PC-3 (cell line): ENCODE measurements at regions not wholly inside any gene's neighbourhood (a gene's known extent, or its start where the extent isn't known, plus 50 kb on each side); places are given as distances from the start of the nearest gene placed in this dataset.
A peak's percentile ranks its signal among the peaks of the same experiment; 100 is the strongest.

Source experiments
- ATAC-seq: fragments of 200-7000 bp; cut with Tn5 transposase; 2 replicates; pipeline ENCODE4 v1.9.1; 2020; ENCODE audit warnings: mild to moderate bottlenecking, moderate library complexity
- BruUV-seq: library from RNA; stranded (reverse); fragments of 400-500 nt; replicated peaks from 2 replicates; lab custom pipeline; 2021; lab: Mats Ljungman, UMichigan
- CTCF ChIA-PET: fragments of 300-600 bp; sonication (Branson Sonifier 250); formaldehyde crosslinking; loops from one replicate; lab custom pipeline; 2022; ENCODE audit warnings: antibody characterized with exemption; lab: Charles Lee
- POLR2A ChIA-PET: fragments of 300-600 bp; sonication (Branson Sonifier 250); formaldehyde crosslinking; loops from one replicate; lab custom pipeline; 2022; ENCODE audit warnings: antibody characterized with exemption; ENCODE audit not compliant: unreplicated experiment; lab: Charles Lee
- DNase-seq: peaks from one replicate; pipeline ENCODE4 v3.0.0-alpha.2; 2015
- H2AFZ ChIP-seq: fragments of 300-600 bp; sonication (generic); 2 replicates; pipeline ENCODE4 v1.6.0; 2016; ENCODE audit warnings: antibody characterized with exemption, low read length
- H3F3A ChIP-seq: fragments of 300-600 bp; sonication (generic); one replicate; pipeline ENCODE4 v1.6.0; 2017; ENCODE audit warnings: antibody characterized with exemption, low read length, control low read depth, mild to moderate bottlenecking; ENCODE audit not compliant: unreplicated experiment
- H3K27ac ChIP-seq: fragments of 300-600 bp; sonication (generic); 2 replicates; pipeline ENCODE4 v1.5.1; 2016; ENCODE audit warnings: mild to moderate bottlenecking, low read length
- H3K27me3 ChIP-seq: fragments of 300-600 bp; sonication (generic); 2 replicates; pipeline ENCODE4 v1.6.1; 2016; ENCODE audit warnings: low read length, mixed read lengths
- H3K36me3 ChIP-seq: fragments of 300-600 bp; sonication (generic); 2 replicates; pipeline ENCODE4 v1.6.1; 2016; ENCODE audit warnings: low read depth, mixed run types, low read length, mixed read lengths
- H3K4me1 ChIP-seq: fragments of 300-600 bp; sonication (generic); 2 replicates; pipeline ENCODE4 v1.5.1; 2016; ENCODE audit warnings: low read length; ENCODE audit not compliant: insufficient read depth
- H3K4me2 ChIP-seq: fragments of 300-600 bp; sonication (generic); 2 replicates; pipeline ENCODE4 v1.6.0; 2016; ENCODE audit warnings: low read length
- H3K4me3 ChIP-seq: fragments of 300-600 bp; sonication (generic); 2 replicates; pipeline ENCODE4 v1.5.1; 2016; ENCODE audit warnings: mild to moderate bottlenecking, low read length, mixed read lengths
- H3K79me2 ChIP-seq: fragments of 300-600 bp; sonication (generic); 2 replicates; pipeline ENCODE4 v1.6.1; 2017; ENCODE audit warnings: low read length, mixed read lengths
- H3K9ac ChIP-seq: fragments of 300-600 bp; sonication (generic); 2 replicates; pipeline ENCODE4 v1.6.0; 2016; ENCODE audit warnings: mild to moderate bottlenecking, low read length
- H3K9me2 ChIP-seq: fragments of 300-600 bp; sonication (generic); replicated peaks from 2 replicates; pipeline ENCODE4 v1.6.1; 2016; ENCODE audit warnings: mixed run types, low read length, mixed read lengths
- H3K9me3 ChIP-seq: fragments of 300-600 bp; sonication (generic); 2 replicates; pipeline ENCODE4 v1.6.1; 2016; ENCODE audit warnings: low read length, mixed read lengths
- H4K20me1 ChIP-seq: fragments of 300-600 bp; sonication (generic); 2 replicates; pipeline ENCODE4 v1.6.1; 2016; ENCODE audit warnings: low read length, mixed read lengths
- CTCF ChIP-seq: fragments of 300-600 bp; sonication (generic); conservative IDR thresholded peaks from 2 replicates; pipeline ENCODE4 v1.5.1; 2017; ENCODE audit warnings: antibody characterized with exemption, low read depth, mild to moderate bottlenecking, low read length
- EZH2 ChIP-seq: fragments of 300-600 bp; sonication (generic); IDR thresholded peaks from one replicate; pipeline ENCODE4 v1.6.1; 2017; ENCODE audit warnings: antibody characterized with exemption, mild to moderate bottlenecking, low read length; ENCODE audit not compliant: unreplicated experiment
- EZH2phosphoT487 ChIP-seq: fragments of 300-600 bp; sonication (generic); IDR thresholded peaks from 2 replicates; pipeline ENCODE4 v1.6.1; 2018; ENCODE audit warnings: mild to moderate bottlenecking, antibody characterized with exemption, low read length, borderline replicate concordance
- intact Hi-C: fragments of 100-400 bp; cut with micrococcal nuclease; formaldehyde crosslinking; loops from 2 replicates; pipeline ENCODE4 v1.9.0; 2023

- no peak overlapping the region for H3K27ac ChIP-seq
- intact Hi-C loops, result loop anchor here (1.0 kb wide), 2 partner anchors 59 to 96 kb away; no protein-coding TSS in a partner anchor
- H3K9me3 ChIP-seq, result no peaks in the 10 kb centered on the region
- ATAC-seq, result peak; percentile 31; the same call in 1 of the 2 replicates
- TF ChIP-seq EZH2phosphoT487 (no peak), CTCF (peak; percentile 93), EZH2 (no peak)
- no peaks in the 10 kb centered on the region for H3K9me2 ChIP-seq
- POLR2A ChIA-PET, result no interaction called here
- peaks cover 19% of the 10 kb centered on the region for H3K27me3 ChIP-seq
- H3K4me1 ChIP-seq, result peaks cover 4% of the 10 kb centered on the region; the same call in 1 of the 2 replicates
- peak; percentile 70 for DNase-seq
- H3K9ac ChIP-seq, result no peak overlapping the region
- H3K79me2 ChIP-seq, result no peaks in the 10 kb centered on the region
- no peaks in the 10 kb centered on the region for H4K20me1 ChIP-seq
- no TSS peak for BruUV-seq
- H3F3A ChIP-seq, result no peaks in the 10 kb centered on the region
- no peaks in the 10 kb centered on the region for H3K36me3 ChIP-seq
- peak overlapping the region; percentile 71 for H3K4me2 ChIP-seq
- CTCF ChIA-PET, result interaction anchor here (0.5 to 0.7 kb wide), 5 partner anchors 52 to 679 kb away, joined by 3 to 5 read pairs (median 4); no protein-coding TSS in a partner anchor
- H3K4me3 ChIP-seq, result peak overlapping the region; percentile 50
- H2AFZ ChIP-seq, result peak overlapping the region; percentile 73
These were observed 57.1 kb downstream of the ADCYAP1 start for GRCh38 chr18:961644-962355.

- H3K9me2 ChIP-seq, result no peaks in the 10 kb centered on the region
- H3K9me3 ChIP-seq, result no peaks in the 10 kb centered on the region
- H3K4me1 ChIP-seq, result peaks cover 4% of the 10 kb centered on the region; the same call in 1 of the 2 replicates
- H3K79me2 ChIP-seq, result no peaks in the 10 kb centered on the region
- H3K27me3 ChIP-seq, result peaks cover 11% of the 10 kb centered on the region
- ATAC-seq (no peak), DNase-seq (no peak)
- BruUV-seq, result no TSS peak
- no peaks in the 10 kb centered on the region for H3K36me3 ChIP-seq
- ChIA-PET CTCF (no interaction called here), POLR2A (no interaction called here)
- no peak overlapping the region for H3K27ac ChIP-seq
- no peaks in the 10 kb centered on the region for H3F3A ChIP-seq
- intact Hi-C loops, result no loop called here
- H3K9ac ChIP-seq, result no peak overlapping the region
- no peaks in the 10 kb centered on the region for H4K20me1 ChIP-seq
- no peak overlapping the region for H3K4me3 ChIP-seq
- TF ChIP-seq EZH2phosphoT487 (no peak), CTCF (no peak), EZH2 (no peak)
- H2AFZ ChIP-seq, result no peak overlapping the region
- H3K4me2 ChIP-seq, result no peak overlapping the region
These were observed 58.6 kb downstream of the ADCYAP1 start for GRCh38 chr18:963276-963675.
